ENCODE measurements at regions not wholly inside any gene's neighbourhood (a gene's known extent, or its start where the extent isn't known, plus 50 kb on each side); places are given as distances from the start of the nearest gene placed in this dataset.
A peak's percentile ranks its signal among the peaks of the same experiment; 100 is the strongest.
"Not testable (repeated sequence)": the region's sequence is repeated elsewhere in the genome, so short reads cannot be mapped to it uniquely, and the experiment has no call there.

DNA sequence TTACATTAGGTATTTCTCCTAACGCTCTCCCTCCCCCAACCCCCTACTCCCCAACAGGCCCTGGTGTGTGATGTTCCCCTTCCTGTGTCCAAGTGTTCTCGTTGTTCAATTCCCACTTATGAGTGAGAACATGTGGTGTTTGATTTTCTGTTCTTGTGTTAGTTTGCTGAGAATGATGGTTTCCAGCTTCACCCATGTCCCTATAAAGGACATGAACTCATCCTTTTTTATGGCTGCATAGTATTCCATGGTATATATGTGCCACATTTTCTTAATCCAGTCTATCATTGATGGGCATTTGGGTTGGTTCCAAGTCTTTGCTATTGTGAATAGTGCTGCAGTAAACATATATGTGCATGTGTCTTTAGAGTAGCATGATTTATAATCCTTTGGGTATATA is 162.1 kb upstream of the DLX2 start:
- DNase-seq = not testable (repeated sequence)

DNA sequence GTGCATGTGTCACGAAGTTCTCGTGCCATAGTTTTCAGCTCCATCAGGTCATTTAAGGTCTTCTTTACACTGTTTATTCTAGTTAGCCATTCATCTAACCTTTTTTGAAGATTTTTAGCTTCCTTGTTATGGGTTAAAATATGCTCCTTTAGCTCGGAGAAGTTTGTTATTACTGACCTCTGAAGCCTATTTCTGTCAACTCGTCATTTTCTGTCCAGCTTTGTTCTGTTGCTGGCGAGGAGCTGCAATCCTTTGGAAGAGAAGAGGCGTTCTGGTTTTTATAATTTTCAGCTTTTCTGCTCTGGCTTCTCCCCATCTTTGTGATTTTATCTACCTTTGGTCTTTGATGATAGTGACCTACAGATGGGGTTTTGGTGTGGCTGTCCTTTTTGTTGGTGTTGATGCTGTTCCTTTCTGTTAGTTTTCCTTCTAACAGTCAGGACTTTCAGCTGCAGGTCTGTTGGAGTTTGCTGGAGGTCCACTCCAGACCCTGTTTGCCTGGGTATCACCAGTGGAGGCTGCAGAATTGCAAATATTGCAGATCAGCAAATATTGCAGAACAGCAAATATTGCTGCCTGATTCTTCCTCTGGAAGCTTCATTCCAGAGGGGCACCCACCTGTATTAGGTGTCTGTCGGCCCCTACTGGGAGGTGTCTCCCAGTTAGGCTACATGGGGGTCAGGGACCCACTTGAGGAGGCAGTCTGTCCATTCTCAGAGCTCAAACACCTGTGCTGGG is 157.7 kb upstream of the ITGA6 start:
- DNase-seq = not testable (repeated sequence)

DNA sequence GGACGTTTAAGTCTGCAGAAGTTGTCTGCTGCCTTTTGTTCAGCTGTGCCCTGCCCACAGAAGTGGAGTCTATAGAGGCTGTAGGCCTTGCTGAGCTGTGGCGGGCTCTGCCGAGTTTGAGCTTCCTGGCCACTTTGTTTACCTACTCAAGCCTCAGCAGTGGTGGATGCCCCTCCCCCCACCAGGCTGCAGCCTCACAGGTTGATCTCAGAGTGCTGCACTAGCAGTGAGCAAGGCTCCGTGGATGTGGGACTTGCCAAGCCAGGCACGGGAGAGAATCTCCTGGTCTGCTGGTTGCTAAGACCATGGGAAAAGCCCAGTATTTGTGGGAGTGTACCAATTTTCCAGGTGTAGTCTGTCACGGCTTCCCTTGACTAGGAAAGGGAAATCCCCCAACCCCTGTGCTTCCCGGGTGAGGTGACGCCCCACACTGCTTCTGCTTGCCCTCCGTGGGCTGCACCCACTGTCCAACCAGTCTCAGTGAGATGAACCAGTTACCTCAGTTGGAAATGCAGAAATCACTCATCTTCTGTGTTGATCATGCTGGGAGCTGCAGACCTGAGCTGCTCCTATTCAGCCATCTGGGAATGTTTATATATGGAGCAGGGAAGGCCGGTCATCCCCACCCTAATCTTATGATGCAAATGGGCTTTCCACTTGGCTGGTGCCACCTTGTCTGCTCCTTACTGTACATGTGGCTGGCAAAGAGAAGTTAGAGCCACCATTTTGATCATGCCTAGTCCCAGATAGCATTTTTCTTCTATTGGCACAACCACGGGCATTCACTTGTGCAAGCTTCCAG is 156.9 kb upstream of the ITGA6 start:
- no peak for DNase-seq

DNA sequence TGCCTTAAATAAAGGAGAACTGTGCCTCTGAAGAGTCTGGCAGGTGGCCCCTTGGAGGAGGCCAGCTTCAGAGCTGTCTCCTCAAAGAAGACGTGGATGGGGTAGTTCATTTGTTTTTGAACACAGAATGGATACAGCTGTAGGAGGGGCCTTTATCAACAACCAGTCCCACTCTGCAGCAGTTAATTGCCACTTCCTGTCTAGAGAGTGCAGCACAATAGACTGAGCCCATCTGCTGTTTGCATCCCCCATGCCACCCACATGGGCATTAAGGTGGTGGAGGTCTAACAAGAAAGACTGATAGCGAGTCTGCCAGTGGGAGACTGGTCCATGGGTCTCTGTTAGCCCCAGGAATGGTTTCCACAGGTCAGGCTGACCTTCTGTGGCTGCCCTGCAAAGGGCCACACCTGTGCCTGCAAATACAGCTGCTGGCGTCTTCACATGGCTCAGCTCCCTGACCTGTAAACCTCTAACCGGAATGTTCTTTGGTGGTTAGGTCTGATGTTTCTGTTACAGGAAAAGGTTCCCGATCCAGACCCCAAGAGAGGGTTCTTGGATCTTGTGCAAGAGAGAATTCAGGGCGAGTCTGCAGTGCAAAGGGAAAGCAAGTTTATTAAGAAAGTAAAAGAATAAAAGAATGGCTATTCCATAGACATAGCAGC is 153.3 kb upstream of the ITGA6 start:
- no peak for DNase-seq

DNA sequence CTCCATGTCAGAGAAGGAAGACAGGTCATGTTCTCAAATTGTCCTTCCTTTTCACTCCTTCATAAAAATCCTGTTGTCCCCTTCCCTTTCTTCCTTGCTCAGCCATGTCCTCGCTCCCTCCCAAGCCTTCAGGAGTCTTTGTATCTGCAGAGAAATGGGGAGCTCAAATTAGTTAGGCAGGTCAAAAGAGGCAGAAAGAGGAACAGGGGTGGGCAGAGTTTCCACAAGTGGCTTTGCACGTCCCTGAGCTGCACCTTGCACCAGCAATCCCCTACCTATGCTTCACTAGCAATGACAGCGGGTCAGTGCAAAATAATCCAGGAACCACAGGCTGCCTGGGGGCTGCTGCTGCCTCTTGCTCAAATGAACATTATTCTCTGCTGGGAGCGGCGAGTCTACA is 152.1 kb upstream of the ITGA6 start:
- no peak for DNase-seq

- DNase-seq = peak; percentile 26
Measured at GRCh38 chr2:172276961-172277360, 150.4 kb upstream of the ITGA6 start.

- DNase-seq = peak; percentile 21
Measured at GRCh38 chr2:172278667-172279066, 148.7 kb upstream of the ITGA6 start.

- DNase-seq = no peak
Measured at GRCh38 chr2:172279214-172279613, 148.2 kb upstream of the ITGA6 start.

DNA sequence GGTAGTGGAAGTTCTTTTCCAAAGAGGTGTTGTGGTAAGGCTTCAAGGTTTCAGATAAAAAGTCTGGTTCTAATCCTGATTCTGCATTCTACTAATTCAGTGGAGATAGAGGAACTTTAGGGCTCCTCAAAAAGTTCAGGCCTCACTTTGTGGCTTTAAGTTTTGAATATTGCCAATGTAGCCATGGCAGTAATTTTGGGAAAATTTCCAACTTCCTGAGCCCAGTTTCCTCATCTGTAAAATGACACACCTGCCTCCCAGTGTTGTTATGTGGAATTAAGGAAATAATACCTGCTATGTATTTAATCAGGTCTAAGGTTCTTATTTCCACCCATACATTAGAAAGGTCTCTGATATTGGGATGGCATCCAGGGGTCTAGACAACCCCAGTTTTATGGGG is 147.6 kb upstream of the ITGA6 start:
- no peak for DNase-seq

GRCh38 chr2:172280571-172281361 is 146.6 kb upstream of the ITGA6 start:
- peak; percentile 74 for DNase-seq

DNA sequence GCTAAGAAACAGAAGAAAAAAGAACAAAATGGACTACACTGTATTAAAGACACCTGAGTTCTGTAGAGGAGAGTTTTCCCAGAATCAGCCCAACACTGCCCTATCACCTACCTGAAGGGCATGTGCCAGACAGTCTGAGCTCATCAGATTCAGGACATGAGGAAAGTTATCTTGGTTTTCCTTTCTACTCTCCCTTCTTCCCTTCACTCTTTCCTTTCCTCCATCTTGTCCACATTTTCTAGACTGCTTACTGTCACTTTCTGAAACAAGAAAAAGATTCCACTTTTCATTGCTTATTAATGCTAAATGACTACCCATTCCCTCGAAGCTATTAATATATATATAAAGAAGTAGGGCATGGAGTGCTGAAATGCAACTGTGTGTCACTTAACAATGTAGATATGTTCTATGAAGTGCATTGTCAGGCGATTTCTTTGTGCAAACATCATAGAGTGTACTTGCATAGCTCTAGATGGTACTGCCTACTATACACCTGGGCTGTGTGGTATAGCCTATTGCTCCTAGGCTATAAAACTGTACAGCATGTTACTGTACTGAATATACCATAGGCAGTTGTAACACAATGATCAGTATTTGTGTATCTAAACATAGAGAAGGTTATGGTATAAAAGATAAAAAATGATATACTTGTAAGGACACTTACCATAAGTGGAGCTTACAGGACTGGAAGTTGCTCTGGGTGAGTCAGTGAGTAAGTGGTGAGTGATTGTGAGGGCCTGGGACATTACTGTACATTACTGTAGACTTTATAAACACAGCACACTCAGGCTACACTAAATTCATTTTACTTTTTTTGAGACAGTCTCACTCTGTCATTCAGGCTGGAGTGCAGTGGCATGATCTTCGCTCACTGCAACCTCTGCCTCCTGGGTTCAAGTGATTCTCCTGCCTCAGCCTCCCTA is 145.5 kb upstream of the ITGA6 start:
- peak; percentile 54 for DNase-seq

- DNase-seq = peak; percentile 90
Measured at GRCh38 chr2:172282944-172283343, 144.4 kb upstream of the ITGA6 start.

GRCh38 chr2:172283476-172283875 is 143.9 kb upstream of the ITGA6 start:
- DNase-seq = peak; percentile 27

- DNase-seq = no peak
Measured at GRCh38 chr2:172284209-172284608, 143.2 kb upstream of the ITGA6 start.

DNA sequence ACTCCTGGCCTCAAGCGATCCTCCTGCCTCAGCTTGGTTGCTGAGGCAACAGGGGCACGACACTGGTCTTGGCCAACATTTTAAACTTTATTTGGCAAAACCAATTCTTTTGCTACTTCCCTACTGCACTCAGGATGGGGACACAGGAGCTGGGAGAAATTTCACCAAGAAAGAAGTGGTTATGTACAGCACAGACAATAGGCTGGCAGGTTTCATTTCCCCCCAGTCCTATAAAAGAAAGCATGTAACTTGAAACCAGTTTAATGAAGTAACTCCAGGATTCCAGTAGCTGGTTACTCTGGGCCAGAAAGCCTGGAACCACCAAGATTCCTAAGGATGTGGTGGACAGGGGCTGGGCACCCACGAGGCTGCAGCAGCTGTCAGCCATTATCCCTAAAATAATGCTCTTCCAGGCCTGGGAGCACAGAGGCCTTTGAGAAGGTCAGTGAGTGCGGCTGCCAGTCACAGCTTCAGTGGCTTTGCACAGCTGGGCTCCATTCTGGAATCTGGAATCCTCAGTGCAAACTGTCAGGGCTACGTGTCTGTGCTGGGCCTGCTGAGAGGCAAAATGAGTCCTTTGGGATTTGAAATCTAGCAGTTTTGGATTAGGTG is 142.3 kb upstream of the ITGA6 start:
- peak; percentile 79 for DNase-seq

GRCh38 chr2:172285760-172286159 is 141.6 kb upstream of the ITGA6 start:
- no peak for DNase-seq

DNA sequence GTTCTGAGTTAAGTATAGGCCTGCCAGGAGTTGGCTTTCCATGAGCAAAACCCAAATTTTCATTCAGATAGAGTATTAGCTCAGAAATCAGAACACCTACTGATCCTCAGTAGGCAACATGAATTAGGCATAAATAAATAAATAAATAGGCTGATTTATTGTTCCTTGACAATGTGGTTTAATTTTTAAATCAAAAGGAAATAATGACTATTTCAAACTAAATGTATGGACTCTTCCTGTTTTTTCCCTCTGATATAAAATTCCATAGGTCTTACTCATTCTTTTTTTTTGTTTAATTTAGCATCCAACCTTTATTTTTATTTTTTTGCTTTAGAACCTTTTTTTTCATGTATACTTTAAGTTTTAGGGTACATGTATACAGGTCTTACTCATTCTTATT is 140.2 kb upstream of the ITGA6 start:
- DNase-seq = no peak

GRCh38 chr2:172287605-172288315 is 139.6 kb upstream of the ITGA6 start:
- DNase-seq = no peak

- no peak for DNase-seq
Measured at GRCh38 chr2:172288603-172289002, 138.8 kb upstream of the ITGA6 start.

- DNase-seq = peak; percentile 72
Measured at GRCh38 chr2:172293952-172294351, 133.4 kb upstream of the ITGA6 start.

GRCh38 chr2:172294983-172295382 is 132.4 kb upstream of the ITGA6 start:
- no peak for DNase-seq
